Hippocampal formation (tissue), 2 donors: ENCODE measurements at regions not wholly inside any gene's neighbourhood (a gene's known extent, or its start where the extent isn't known, plus 50 kb on each side); places are given as distances from the start of the nearest gene placed in this dataset.

Experiments
- DNase-seq, 2 donors: peaks; one replicate each; lab custom pipeline; 2025; lab: John Stamatoyannopoulos, UW

DNA sequence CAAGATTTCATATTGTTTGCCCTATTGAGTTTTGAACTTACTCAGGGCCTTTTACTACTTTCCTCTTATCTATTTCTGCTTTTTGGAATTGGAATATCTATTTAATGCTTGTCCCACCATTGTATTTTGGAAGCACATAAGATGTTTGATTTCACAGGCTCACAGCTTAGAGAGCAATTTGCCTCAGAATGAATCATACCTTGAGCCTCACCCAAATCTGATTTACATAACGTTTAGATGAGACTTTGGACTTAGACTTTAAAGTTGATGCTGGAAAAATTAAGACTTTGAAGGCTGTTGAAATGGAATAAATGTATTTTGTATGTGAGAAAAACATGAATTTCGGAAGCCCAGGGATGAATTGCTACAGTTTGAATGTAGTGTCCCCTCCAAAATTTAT, 458.9 kb downstream of the CNTN6 start:
- peak in 1 of 2 donors; percentile 3 for DNase-seq

DNA sequence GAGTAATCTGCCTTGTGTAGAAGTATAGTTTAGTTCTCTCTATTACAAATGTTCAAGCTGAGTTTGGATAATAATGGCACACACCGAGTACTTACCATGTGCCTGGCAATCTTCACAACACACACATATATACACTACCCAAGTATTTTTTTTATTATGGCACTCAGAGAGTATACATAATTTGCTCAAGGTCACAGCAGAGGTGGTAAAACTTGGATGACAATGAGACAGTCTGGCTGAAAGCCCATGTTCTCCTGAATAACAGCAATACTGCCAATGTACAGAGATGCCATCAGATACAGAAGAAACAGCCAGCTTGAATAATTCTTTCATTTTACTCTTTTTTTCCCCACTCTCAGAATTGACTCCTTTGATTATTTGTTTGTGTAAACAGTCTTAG, 460.0 kb downstream of the CNTN6 start:
- no peak for DNase-seq

- no peak for DNase-seq
These were observed 468.6 kb downstream of the CNTN6 start for GRCh38 chr3:1561427-1561826.

DNA sequence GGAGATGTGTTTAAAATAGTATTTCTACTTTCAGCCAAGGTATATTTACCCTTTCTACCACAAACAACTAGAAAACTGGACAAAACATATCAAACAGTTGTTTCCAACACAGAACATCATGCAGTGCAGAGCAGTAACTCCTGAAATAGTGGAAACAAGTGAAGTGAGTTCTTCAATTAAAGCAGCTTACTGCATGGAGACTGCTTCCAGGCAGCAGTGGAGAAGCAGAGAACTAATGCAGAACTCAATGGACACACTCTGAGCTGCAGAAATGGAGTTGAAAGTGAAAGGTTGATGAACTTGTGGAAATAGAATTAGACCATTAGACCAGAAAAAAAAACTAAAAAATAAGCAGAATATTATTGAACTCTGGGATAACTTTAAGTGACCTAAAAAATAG, 478.9 kb downstream of the CNTN6 start:
- no peak for DNase-seq

DNA sequence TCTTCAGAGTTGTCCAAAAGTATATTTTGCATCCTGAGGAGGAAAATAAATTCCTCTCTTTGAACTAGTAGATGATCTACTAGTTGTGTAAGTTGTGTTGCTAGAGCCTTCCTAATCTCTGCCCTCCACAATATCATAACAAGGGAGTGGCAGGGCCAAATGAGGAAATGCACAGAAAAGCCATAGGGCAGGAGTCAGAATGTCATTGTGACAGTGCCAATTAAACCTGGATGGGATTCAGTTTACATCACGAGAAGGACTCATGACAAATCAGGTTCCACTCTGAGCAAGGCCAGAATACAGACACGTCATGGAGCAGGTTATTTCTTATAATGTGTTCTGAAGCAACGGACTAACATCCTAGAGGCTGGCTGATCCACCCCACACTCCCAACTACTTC, 483.2 kb downstream of the CNTN6 start:
- DNase-seq, result no peak

DNA sequence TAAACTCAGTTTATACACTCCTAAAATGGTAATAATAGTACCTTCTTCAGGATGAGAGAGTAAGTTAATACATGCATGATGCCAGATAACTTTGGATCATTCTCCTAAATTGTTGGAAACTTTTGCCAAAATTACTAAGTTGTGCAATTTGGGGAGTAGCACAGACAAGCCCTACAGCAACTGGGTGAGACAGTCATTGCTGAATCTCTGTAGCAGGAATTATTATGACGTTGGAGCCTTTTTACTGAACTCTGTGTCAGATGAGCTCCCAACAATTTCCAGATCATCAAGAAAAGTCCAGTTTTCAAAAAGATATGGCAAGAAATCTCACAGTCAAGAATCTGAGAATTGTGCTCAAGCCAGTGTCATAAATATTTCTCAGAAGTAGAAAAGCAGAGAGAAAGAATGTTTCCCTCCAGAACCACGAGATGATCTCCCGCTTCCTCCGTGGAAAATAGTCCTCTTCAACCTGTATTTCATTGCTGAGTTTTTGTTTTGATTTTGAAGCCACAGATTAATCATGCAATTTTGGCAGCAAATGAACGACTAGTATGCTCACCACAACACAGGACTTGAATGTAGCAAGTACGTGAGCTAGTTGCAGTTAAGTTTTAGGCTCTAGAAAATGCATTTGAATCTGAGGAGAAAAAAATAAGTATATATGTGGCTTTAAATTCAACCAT, 485.4 kb downstream of the CNTN6 start:
- no peak for DNase-seq

- DNase-seq, result no peak
These were observed 490.2 kb downstream of the CNTN6 start for GRCh38 chr3:1583044-1583443.

DNA sequence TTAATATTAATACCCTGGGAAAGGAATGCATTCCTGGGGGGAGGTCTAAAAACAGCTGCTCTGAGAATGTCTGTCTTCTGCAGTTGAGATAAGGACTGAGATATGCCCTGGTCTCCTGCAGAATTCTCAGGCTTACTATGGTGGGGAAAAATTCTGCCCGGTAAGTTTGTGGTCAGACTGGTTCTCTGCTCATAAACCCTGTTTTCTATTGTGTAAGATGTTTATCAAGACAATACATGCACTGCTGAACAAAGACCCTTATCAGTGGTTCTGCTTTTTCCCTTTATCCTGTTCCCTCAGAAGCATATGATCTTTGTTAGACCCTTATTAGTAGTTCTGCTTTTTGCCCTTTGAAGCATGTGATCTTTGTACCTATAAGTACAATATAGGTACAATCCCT, 494.6 kb downstream of the CNTN6 start:
- DNase-seq, result no peak

DNA sequence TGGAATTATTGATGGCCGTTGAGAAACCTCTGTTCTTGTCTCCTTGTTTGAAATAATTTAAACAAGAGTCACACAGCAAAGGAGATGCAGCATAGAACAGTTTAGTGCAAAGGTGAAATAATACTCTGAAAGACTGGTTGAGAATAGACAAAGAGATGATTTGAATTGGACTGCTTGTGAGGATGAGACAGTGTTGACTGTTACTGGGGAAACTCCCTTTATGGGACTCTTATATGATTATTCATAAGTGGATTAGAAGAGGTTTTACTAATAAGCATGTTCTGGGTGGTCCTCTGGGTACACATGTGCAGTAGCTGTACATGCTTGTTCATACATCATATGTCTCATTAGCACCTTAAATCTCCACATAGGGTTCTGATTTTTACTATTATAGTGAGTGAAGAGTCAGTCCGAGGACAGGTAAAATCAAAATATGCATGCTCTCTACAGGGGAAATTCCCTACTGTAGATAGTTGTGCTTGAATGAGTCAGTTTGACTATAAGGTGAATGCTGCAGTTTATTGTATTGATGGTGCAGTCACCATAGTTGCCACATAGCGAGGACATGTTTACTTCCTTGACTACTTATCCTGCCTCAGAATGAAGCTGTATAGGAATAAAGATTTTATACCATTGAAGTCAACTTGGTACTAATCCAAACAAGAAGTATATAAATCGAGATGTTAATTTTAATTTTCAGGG, 498.7 kb downstream of the CNTN6 start:
- no peak for DNase-seq

DNA sequence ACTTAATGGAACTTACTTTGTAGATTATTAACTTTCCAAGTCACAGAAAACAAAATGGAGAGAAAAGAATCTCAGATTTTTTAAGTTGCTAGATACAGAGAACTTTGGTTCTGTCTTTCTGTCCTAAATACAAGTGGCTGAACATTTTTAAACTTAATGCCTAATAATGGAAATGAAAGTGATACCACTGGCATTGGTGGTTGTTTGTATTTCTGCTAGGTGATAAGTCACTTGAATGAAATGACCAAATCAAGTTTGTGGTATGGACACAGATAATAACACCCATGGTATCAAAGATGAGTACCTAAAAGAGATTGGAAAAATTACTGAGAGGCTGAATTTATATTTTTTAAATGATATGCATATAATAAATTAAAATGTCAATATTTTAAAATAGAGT, 502.1 kb downstream of the CNTN6 start:
- no peak for DNase-seq

DNA sequence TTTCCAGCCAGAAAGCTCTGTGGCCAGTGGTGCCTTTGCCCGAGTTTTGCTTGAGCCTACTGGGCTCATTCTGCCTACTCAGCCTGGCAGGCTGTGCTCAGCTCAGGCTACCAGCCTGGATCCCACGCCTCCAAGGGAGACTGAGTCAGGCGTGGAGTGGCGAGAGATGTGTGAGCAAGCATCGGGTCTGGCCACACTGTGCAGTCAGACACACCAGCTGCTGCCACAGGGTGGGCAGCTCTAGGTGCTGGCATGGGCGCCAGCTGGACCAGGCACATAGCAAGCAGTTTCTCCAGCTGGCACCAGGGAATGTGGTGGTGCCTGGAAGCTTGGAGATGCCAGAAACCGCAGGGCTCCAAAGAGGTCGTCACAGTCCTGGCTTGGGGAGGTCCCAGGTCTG, 498.5 kb upstream of the CNTN4 start:
- DNase-seq, result no peak

DNA sequence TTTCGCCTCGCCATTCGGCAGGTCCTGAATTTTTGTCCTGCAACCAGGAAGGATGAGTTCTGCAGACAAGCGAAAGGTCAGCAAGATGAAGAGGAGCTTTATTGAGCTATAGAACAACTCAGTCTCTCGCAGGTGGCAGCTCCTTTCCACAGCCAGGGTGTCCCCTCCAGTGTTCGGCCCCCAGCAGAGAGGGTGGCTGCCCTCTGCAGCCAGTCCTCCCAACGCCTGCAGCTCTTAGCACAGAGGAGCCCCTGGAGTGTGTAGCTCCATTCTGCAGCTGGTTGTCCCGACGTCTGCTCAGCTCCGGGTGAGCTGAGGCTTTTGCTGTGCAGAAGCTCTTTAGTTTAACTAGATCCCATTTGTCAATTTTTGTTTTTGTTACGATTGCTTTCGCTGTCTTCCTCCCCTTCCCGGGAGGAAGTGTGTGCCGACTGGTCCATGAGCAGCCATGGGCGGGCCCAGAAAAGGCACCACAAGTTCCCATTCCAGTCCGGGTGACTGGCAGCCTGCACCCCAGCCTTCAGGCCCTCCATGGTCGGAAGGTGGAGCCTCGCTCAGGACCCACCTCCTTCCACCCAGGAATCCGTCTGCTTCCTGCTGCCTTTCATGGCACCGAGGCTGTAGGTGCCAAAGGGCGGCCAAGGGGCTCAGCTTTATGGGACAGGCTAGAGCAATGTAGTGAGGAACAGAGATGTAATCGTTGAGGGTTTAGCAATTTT, 497.8 kb upstream of the CNTN4 start:
- DNase-seq, result no peak

DNA sequence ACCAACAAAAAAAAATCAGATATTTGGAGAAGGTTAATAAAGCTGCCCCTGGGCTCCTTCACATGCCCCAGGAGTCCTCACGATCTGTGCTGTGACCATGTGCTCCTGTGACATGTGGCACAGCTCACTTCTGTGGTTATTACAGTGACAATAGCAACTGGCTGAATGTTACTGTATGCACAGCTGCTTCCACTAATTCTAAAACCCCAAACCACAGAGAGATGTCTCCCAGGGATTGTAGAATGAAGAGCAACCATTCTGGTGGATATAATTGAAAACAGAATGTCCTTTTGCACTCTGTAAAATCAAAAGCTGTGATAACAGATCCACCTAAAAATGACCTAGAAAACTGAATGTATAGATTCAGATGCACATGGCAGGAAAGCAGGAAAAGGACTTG, 489.2 kb upstream of the CNTN4 start:
- no peak for DNase-seq

GRCh38 chr3:1611824-1612223, 486.8 kb upstream of the CNTN4 start:
- no peak for DNase-seq

DNA sequence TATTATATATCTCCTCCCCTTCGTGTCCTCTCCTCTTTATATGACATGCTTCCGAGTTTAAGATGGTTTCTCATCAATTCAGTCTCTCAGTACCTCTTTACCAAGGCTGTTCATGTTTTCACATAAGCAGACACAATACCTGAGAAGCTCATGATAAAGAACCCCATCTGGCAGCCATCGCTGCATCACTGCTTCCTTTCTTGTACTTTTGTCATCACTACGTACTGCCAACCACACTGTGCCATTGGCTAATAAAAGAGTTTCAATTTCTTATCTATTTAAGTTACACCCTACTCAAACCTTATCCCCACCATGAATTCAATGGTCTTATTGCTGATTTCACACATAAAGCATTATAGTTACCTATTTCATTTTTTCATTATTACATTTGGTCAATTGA, 484.7 kb upstream of the CNTN4 start:
- DNase-seq, result no peak

- DNase-seq, result no peak
These were observed 481.9 kb upstream of the CNTN4 start for GRCh38 chr3:1616744-1617143.

GRCh38 chr3:1623896-1624295, 474.8 kb upstream of the CNTN4 start:
- DNase-seq, result no peak

DNA sequence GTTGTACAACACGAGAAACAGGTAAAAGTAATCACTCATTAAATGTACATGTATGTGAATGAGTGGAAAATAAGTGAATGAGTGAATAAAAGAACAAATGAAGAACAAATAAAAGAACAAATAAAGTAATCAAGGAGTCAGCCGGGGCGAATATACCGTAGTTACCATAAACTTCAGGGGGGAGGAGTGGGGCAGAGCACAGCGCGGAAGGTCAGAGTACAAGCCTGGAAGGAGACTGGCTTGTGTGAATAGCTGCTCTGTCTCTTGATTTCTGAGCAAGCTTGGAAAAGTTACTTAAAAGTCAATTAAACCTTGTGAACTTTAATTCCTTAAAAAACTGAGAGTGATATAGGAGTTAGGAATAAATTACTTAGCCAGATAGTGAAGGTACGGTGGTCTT, 466.5 kb upstream of the CNTN4 start:
- DNase-seq, result no peak

DNA sequence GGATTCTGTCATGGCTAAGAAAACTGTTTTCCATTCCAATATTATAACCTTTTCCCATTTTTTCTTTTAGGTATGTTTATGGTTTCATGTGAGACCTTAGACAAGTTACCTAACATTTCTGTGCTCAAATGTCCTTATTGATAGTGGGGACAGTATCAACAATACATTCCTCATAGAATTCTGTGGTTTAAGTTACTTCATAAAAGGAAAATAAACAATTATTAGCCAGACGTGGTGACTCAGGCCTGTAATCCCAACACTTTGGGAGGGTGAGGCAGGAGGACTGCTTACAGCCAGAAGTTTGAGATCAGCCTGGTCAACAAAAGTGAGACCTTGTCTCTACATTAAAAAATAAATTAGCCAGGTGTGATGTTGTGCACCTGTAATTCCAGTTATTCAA, 436.8 kb upstream of the CNTN4 start:
- no peak for DNase-seq

DNA sequence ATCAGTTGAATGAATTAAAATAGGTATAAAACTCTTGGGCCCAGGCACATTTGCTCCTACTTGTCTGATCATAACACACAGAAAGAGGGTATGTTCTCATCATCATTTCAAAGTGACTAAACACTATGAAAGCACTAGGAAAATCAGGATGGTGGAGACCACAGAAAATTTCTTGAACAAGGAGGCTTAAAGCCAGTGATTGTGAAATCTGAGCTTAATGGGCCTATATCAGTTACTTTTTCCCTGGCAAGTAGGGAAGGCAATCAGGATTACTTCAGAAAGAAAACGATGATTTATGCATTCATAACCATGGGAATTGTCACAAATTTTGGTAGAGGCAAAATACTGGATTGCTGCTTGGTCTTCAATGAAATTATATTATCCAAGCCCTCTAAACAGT, 434.4 kb upstream of the CNTN4 start:
- no peak for DNase-seq

DNA sequence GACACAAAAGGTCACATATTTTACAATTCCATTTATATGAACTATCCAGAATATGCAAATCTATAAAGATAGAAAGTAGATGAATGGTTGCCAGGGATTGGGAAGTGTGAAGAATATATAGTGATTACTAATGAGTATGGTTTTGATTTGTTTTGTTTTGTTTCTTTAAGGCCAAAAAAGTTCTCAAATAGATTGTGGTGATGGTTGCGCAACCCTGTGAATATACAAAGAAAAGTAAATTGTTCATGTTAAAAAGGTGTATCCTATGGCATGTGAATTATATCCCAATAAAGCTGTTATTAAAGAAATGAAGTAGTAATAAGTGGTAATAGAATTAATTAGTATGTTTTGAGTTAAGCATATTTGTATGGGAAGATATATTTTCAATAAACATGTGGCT, 431.8 kb upstream of the CNTN4 start:
- no peak for DNase-seq

- no peak for DNase-seq
These were observed 421.0 kb upstream of the CNTN4 start for GRCh38 chr3:1677576-1678156.

GRCh38 chr3:1692428-1692827, 406.2 kb upstream of the CNTN4 start:
- no peak for DNase-seq
